ENCODE measurements at regions not wholly inside any gene's neighbourhood (a gene's known extent, or its start where the extent isn't known, plus 50 kb on each side); places are given as distances from the start of the nearest gene placed in this dataset.

GRCh38 chr13:108104736-108105135, 110.6 kb downstream of the LIG4 start:
- no peak for DNase-seq (ENCODE audit: low read depth)
- no peak for TF ChIP-seq CTCF (IDR thresholded peaks at IDR 0.05; ENCODE audit: control insufficient read depth, insufficient read depth, low read depth, low read length, missing control alignments)
- no peak overlapping the region for H3K4me3 ChIP-seq (ENCODE audit: control insufficient read depth, low read depth, low read length)

- TF ChIP-seq CTCF (IDR thresholded peaks at IDR 0.05; ENCODE audit: control insufficient read depth, insufficient read depth, low read depth, low read length, missing control alignments): no peak
- H3K4me3 ChIP-seq (ENCODE audit: control insufficient read depth, low read depth, low read length): no peak overlapping the region
- no peak for DNase-seq (ENCODE audit: low read depth)
Measured at GRCh38 chr13:108102771-108103170, 112.6 kb downstream of the LIG4 start.

- H3K4me3 ChIP-seq (ENCODE audit: control insufficient read depth, low read depth, low read length): no peak overlapping the region
- DNase-seq (ENCODE audit: low read depth): no peak
- TF ChIP-seq CTCF (IDR thresholded peaks at IDR 0.05; ENCODE audit: control insufficient read depth, insufficient read depth, low read depth, low read length, missing control alignments): no peak
Measured at GRCh38 chr13:108096301-108096915, 118.9 kb downstream of the LIG4 start.

- H3K4me3 ChIP-seq (ENCODE audit: control insufficient read depth, low read depth, low read length): no peak overlapping the region
- DNase-seq (ENCODE audit: low read depth): no peak
- TF ChIP-seq CTCF (IDR thresholded peaks at IDR 0.05; ENCODE audit: control insufficient read depth, insufficient read depth, low read depth, low read length, missing control alignments): no peak
Measured at GRCh38 chr13:108095036-108095435, 120.3 kb downstream of the LIG4 start.

GRCh38 chr13:108093616-108094015, 121.7 kb downstream of the LIG4 start:
- no peak overlapping the region for H3K4me3 ChIP-seq (ENCODE audit: control insufficient read depth, low read depth, low read length)
- no peak for TF ChIP-seq CTCF (IDR thresholded peaks at IDR 0.05; ENCODE audit: control insufficient read depth, insufficient read depth, low read depth, low read length, missing control alignments)
- no peak for DNase-seq (ENCODE audit: low read depth)

- DNase-seq (ENCODE audit: low read depth): no peak
- no peak for TF ChIP-seq CTCF (IDR thresholded peaks at IDR 0.05; ENCODE audit: control insufficient read depth, insufficient read depth, low read depth, low read length, missing control alignments)
- H3K4me3 ChIP-seq (ENCODE audit: control insufficient read depth, low read depth, low read length): no peak overlapping the region
Measured at GRCh38 chr13:108087810-108088209, 127.5 kb downstream of the LIG4 start.

GRCh38 chr13:108086678-108087077, 128.7 kb downstream of the LIG4 start:
- no peak overlapping the region for H3K4me3 ChIP-seq (ENCODE audit: control insufficient read depth, low read depth, low read length)
- peak; percentile 5 for DNase-seq (ENCODE audit: low read depth)
- peak; percentile 38 for TF ChIP-seq CTCF (IDR thresholded peaks at IDR 0.05; ENCODE audit: control insufficient read depth, insufficient read depth, low read depth, low read length, missing control alignments)
